ENCODE measurements at regions not wholly inside any gene's neighbourhood (a gene's known extent, or its start where the extent isn't known, plus 50 kb on each side); places are given as distances from the start of the nearest gene placed in this dataset.

DNA sequence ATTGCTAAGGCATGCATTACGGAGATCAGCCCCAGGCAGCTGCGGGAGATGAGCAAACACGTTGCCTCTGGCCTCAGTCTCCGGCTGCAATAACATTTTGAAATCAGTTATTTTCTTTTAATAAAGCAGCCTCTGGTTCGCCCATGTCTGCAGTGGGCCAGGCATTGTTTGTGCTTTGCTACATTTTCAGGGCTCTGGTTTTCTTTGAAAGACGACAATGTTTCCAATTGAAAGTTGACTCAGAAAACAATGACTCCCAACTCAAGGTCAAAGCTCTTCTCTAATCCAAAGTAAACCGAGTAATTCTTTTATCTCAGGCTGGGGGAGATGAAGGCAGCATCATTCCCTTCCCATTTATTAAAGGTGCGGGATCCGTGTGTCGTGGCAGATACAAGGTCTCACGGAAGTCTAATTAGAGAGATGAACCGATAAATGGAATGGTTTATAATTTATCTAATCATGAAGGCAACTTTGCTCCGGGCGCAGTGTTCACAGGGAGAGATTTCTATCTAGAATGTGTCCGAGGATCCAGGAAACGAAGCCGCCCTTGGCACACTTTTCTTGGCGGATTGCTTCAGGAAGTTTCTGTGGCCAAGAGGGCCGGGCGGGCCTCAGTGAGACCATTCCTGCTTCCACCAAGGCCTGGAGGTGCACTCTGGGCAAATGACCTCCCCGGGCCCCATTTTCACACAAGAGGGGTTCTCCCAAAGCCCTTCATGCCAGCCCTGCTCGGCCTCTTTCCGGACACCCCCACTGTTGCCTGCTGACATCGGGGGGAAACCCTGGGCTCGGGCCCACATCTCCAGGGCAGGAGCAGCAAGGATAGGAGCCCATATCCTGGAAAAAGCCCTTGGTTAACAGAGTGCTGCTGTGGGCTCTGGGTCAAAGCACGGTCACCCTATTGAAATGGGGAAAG is 811.4 kb downstream of the BRD1 start:
- H3K9me2 ChIP-seq (replicated peaks; ENCODE audit: low read length), result no peaks in the 10 kb centered on the region
- intact Hi-C loops (cut with micrococcal nuclease), result no loop called here
- no peak overlapping the region for H3K4me3 ChIP-seq (ENCODE audit: low read length)
- no peak for DNase-seq
- H3K4me2 ChIP-seq (ENCODE audit: low read length), result no peak overlapping the region
- no peaks in the 10 kb centered on the region for H4K20me1 ChIP-seq (ENCODE audit: low read length)
- H3K36me3 ChIP-seq (ENCODE audit: low read depth, low read length), result no peaks in the 10 kb centered on the region
- no peaks in the 10 kb centered on the region for H3F3A ChIP-seq (ENCODE audit: low read length, unreplicated experiment)
- CTCF ChIA-PET, result no interaction called here
- POLR2A ChIA-PET (ENCODE audit: unreplicated experiment), result no interaction called here
- H2AFZ ChIP-seq (ENCODE audit: low read length), result no peak overlapping the region
- H3K9me3 ChIP-seq (ENCODE audit: low read length), result no peaks in the 10 kb centered on the region
- H3K9ac ChIP-seq (ENCODE audit: low read length), result no peak overlapping the region
- TF ChIP-seq, protein P1, sequence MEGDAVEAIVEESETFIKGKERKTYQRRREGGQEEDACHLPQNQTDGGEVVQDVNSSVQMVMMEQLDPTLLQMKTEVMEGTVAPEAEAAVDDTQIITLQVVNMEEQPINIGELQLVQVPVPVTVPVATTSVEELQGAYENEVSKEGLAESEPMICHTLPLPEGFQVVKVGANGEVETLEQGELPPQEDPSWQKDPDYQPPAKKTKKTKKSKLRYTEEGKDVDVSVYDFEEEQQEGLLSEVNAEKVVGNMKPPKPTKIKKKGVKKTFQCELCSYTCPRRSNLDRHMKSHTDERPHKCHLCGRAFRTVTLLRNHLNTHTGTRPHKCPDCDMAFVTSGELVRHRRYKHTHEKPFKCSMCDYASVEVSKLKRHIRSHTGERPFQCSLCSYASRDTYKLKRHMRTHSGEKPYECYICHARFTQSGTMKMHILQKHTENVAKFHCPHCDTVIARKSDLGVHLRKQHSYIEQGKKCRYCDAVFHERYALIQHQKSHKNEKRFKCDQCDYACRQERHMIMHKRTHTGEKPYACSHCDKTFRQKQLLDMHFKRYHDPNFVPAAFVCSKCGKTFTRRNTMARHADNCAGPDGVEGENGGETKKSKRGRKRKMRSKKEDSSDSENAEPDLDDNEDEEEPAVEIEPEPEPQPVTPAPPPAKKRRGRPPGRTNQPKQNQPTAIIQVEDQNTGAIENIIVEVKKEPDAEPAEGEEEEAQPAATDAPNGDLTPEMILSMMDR (conservative IDR thresholded peaks at IDR 0.05; ENCODE audit: low read depth, low read length), result no peak
- TF ChIP-seq EZH2 (IDR thresholded peaks at IDR 0.05; ENCODE audit: low read length, unreplicated experiment) (no peak), EZH2phosphoT487 (IDR thresholded peaks at IDR 0.05; ENCODE audit: borderline replicate concordance, low read length) (no peak)
- no TSS peak for BruUV-seq (replicated peaks)
- H3K79me2 ChIP-seq (ENCODE audit: low read length), result no peaks in the 10 kb centered on the region
- peaks cover 7% of the 10 kb centered on the region; the same call in 1 of the 2 replicates for H3K27me3 ChIP-seq (ENCODE audit: low read length)
- no peaks in the 10 kb centered on the region for H3K4me1 ChIP-seq (ENCODE audit: insufficient read depth, low read length)
- ATAC-seq, result no peak
- no peak overlapping the region for H3K27ac ChIP-seq (ENCODE audit: low read length)

DNA sequence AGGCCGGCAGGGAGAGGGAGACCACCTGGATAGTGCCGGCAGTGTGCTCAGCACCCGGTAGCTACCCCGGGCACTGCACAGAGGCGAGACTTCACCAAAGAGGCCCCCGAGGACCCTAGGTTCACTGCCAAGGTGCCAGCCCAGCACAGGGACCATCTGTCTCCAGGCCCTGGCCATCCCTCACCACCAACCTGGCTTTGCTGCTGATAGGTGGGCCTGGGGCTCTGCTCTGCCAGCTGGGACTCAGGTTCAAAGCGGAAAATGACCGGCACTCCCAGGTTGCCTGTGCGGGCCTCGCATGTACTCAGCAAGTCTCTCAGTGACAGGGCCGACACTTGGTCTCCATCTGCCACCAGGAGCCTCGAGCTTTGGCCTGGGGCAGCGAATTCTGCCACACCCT is 812.2 kb downstream of the BRD1 start:
- H3K9ac ChIP-seq (ENCODE audit: low read length), result no peak overlapping the region
- H3K36me3 ChIP-seq (ENCODE audit: low read depth, low read length), result no peaks in the 10 kb centered on the region
- DNase-seq (no peak), ATAC-seq (no peak)
- BruUV-seq (replicated peaks), result no TSS peak
- no peak overlapping the region for H2AFZ ChIP-seq (ENCODE audit: low read length)
- H3K9me2 ChIP-seq (replicated peaks; ENCODE audit: low read length), result no peaks in the 10 kb centered on the region
- no peak overlapping the region for H3K4me2 ChIP-seq (ENCODE audit: low read length)
- no peak for TF ChIP-seq EZH2phosphoT487 (IDR thresholded peaks at IDR 0.05; ENCODE audit: borderline replicate concordance, low read length)
- TF ChIP-seq EZH2 (IDR thresholded peaks at IDR 0.05; ENCODE audit: low read length, unreplicated experiment), result no peak
- TF ChIP-seq, protein P1 (conservative IDR thresholded peaks at IDR 0.05; ENCODE audit: low read depth, low read length), result no peak
- no peaks in the 10 kb centered on the region for H3K4me1 ChIP-seq (ENCODE audit: insufficient read depth, low read length)
- POLR2A ChIA-PET (ENCODE audit: unreplicated experiment), result no interaction called here
- no peaks in the 10 kb centered on the region for H3K79me2 ChIP-seq (ENCODE audit: low read length)
- H3F3A ChIP-seq (ENCODE audit: low read length, unreplicated experiment), result no peaks in the 10 kb centered on the region
- H3K4me3 ChIP-seq (ENCODE audit: low read length), result no peak overlapping the region
- peaks cover 15% of the 10 kb centered on the region for H3K27me3 ChIP-seq (ENCODE audit: low read length)
- intact Hi-C loops (cut with micrococcal nuclease), result no loop called here
- H3K27ac ChIP-seq (ENCODE audit: low read length), result no peak overlapping the region
- CTCF ChIA-PET, result no interaction called here
- H3K9me3 ChIP-seq (ENCODE audit: low read length), result no peaks in the 10 kb centered on the region
- no peaks in the 10 kb centered on the region for H4K20me1 ChIP-seq (ENCODE audit: low read length)

Data from PC-3 (cell line).